GM10248 (cell line): ENCODE measurements at regions not wholly inside any gene's neighbourhood (a gene's known extent, or its start where the extent isn't known, plus 50 kb on each side); places are given as distances from the start of the nearest gene placed in this dataset.
"Not testable (repeated sequence)": the region's sequence is repeated elsewhere in the genome, so short reads cannot be mapped to it uniquely, and the experiment has no call there.

Source experiments
- CTCF ChIA-PET: fragments of 300-600 bp; sonication (Branson Sonifier 250); formaldehyde crosslinking; extraction: SDS; loops from one replicate; lab custom pipeline; 2021; ENCODE audit warnings: antibody characterized with exemption; lab: Yijun Ruan, JAX
- POLR2A ChIA-PET: fragments of 350-650 bp; sonication (Branson Sonifier 250); formaldehyde crosslinking; extraction: SDS; loops from one replicate; lab custom pipeline; 2020; ENCODE audit warnings: antibody characterized with exemption; lab: Yijun Ruan, JAX
- DNase-seq: peaks from one replicate; pipeline ENCODE4 v3.0.0; 2012; ENCODE audit errors: extremely low spot score
- TF ChIP-seq, protein P1 (sequence below): IDR thresholded peaks from 2 replicates; pipeline ENCODE4 v1.5.1; 2012; ENCODE audit warnings: mild to moderate bottlenecking, low read depth; ENCODE audit errors: extremely low read depth, missing control alignments, control extremely low read depth

DNA sequence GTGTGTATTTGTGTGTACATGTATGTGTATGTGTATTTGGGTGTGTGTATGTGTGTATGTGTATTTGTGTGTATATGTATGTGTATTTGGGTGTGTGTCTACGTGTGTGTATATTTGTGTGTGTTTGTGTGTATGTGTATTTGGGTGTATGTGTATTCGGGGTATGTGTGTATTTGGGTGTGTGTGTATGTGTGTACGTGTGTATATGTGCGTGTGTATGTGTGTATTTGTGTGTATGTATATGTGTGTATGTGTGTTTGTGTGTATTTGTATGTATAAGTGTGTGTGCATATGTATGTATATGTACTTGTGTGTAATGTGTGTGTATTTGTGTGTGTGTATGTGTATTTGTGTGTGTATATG is 62.0 kb downstream of the HAPSTR1 start:
- no peak for DNase-seq
- TF ChIP-seq, protein P1, sequence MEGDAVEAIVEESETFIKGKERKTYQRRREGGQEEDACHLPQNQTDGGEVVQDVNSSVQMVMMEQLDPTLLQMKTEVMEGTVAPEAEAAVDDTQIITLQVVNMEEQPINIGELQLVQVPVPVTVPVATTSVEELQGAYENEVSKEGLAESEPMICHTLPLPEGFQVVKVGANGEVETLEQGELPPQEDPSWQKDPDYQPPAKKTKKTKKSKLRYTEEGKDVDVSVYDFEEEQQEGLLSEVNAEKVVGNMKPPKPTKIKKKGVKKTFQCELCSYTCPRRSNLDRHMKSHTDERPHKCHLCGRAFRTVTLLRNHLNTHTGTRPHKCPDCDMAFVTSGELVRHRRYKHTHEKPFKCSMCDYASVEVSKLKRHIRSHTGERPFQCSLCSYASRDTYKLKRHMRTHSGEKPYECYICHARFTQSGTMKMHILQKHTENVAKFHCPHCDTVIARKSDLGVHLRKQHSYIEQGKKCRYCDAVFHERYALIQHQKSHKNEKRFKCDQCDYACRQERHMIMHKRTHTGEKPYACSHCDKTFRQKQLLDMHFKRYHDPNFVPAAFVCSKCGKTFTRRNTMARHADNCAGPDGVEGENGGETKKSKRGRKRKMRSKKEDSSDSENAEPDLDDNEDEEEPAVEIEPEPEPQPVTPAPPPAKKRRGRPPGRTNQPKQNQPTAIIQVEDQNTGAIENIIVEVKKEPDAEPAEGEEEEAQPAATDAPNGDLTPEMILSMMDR, result no peak
- ChIA-PET CTCF (no interaction called here), POLR2A (no interaction called here)

DNA sequence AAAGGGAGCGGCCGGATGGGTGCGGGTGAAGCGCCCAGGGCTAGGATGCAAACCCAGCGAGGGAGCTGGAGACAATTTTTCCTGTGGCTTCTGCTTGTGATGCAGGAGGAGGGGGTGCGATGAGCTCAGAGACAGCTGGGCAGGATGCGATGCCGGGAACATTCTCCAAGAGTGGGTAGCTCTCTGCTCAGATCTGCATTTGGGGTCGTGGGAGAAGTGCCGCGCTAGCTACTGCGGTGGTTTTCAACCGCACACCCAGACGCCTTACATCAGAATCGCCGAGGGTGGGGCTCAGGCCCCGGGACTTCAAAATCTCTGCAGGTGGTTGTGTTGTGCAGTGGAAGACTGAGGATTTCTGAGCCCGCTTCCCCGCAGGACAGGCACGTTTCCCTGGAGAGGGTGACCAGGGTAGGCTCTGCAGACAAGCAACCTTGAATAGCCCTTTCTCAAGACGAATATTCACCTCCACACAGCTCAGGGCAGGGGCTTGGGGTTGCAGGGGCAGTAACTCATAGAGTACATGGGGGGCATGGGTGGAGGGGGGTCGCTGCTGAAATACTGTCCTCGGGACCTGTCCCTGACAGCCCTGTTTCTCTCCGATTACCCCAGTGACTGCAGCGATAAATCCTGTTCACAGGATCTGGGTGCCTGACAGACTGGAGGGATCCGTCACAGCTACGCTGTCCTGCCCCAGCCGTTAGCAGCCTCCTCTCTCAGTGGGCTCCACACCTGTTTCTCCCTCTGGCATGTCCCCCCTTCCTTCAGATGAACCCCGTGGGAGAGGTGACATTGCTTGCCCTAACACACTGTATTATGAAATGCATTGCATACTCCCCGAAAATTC is 63.3 kb downstream of the HAPSTR1 start:
- ChIA-PET POLR2A (no interaction called here), CTCF (interaction anchor here (0.9 to 1.0 kb wide), 2 partner anchors 16 to 18 kb away, joined by 3 to 5 read pairs; no protein-coding TSS in a partner anchor)
- no peak for DNase-seq

DNA sequence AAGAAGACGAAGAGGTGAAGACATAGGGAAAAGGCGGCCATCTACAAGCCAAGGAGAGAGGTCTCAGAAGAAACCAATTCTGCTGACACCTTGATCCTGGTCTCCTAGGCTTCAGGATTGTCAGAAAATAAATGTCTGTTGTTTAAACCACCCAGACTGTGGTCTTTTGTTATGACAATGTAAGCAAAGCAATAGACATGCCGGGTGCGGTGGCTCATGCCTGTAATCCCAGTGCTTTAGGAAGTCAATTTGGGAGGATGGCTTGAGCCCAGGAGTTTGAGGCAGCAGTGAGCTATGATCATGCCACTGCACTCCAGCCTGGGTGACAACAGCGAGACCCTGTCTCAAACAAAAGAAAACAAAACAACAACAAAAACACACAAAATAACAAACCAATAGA is 64.4 kb downstream of the HAPSTR1 start:
- CTCF ChIA-PET, result no interaction called here
- no peak for DNase-seq
- POLR2A ChIA-PET, result no interaction called here
- TF ChIP-seq, protein P1, result no peak

More for the DNA sequence above, 63.3 kb downstream of the HAPSTR1 start:
- TF ChIP-seq, protein P1, result no peak

DNA sequence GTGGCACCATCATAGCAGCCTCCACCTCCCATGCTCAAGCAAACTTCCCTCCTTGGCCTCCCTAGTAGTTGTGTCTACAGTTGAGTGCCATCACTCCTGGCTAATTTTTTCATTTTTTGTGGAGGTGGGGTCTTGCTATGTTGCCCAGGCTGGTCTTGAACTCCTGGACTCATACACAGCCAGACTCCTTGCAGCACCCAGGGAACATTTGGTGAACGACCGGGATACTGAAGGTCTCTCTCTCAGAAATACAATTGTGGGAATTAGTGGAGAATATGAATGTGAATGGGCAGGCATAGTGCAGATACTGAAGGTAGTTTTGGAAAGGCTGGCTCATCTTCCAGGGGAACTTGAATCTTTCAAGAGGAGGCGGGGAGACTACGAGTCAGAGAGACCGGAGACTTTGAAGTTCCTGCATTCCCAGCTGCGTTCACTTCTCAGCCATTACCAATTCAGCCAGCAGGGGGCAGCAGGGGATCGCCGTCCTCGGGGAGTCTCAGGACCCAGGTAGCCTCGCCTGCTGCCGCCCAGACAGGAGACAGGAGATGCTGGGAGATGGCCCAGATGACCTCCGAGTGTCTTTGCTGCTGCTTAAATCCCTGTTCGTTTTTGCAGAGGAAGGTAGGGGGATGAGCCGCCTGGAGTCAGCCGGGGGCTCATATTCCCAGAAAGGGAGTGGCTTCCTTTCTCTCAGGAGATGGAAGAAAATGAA is 68.6 kb downstream of the HAPSTR1 start:
- peak; percentile 61 for DNase-seq
- TF ChIP-seq, protein P1, result peak; percentile 62
- POLR2A ChIA-PET, result no interaction called here
- CTCF ChIA-PET, result interaction anchor here (0.6 to 2.5 kb wide), 6 partner anchors 8 to 1023 kb away, joined by 3 to 9 read pairs (median 3); partner anchors contain the start of gene GRIN2A

DNA sequence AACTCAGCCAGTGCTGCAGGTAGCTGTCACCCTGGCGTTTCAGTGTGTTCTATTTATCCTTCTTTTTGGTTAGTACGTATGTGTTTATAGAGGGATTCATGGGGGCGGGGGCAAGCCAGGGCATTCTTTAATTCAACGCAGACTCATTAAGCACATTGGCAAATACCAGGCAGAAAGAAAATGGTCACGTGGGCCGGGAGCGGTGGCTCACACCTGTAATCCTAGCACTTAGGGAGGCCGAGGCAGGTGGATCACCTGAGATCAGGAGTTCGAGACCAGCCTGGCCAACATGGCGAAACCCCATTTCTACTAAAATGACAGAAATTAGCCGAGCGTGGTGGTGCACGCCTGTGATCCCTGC is 69.1 kb downstream of the HAPSTR1 start:
- CTCF ChIA-PET, result interaction anchor here (0.9 to 2.5 kb wide), 3 partner anchors 72 to 1022 kb away, joined by 3 to 8 read pairs (median 3); partner anchors contain the start of gene GRIN2A
- POLR2A ChIA-PET, result no interaction called here
- DNase-seq, result no peak
- TF ChIP-seq, protein P1, result no peak

DNA sequence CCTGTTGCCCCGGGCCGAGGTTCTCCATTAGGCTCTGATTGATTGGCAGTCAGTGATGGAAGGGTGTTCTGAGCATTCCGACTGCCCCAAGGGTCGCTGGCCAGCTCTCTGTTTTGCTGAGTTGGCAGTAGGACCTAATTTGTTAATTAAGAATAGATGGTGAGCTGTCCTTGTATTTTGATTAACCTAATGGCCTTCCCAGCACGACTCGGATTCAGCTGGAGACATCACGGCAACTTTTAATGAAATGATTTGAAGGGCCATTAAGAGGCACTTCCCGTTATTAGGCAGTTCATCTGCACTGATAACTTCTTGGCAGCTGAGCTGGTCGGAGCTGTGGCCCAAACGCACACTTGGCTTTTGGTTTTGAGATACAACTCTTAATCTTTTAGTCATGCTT is 74.2 kb downstream of the HAPSTR1 start:
- CTCF ChIA-PET, result interaction anchor here (0.9 kb wide), 1 partner anchor 375 kb away, joined by 3 read pairs; no protein-coding TSS in a partner anchor
- DNase-seq, result no peak
- TF ChIP-seq, protein P1, result no peak
- POLR2A ChIA-PET, result no interaction called here

DNA sequence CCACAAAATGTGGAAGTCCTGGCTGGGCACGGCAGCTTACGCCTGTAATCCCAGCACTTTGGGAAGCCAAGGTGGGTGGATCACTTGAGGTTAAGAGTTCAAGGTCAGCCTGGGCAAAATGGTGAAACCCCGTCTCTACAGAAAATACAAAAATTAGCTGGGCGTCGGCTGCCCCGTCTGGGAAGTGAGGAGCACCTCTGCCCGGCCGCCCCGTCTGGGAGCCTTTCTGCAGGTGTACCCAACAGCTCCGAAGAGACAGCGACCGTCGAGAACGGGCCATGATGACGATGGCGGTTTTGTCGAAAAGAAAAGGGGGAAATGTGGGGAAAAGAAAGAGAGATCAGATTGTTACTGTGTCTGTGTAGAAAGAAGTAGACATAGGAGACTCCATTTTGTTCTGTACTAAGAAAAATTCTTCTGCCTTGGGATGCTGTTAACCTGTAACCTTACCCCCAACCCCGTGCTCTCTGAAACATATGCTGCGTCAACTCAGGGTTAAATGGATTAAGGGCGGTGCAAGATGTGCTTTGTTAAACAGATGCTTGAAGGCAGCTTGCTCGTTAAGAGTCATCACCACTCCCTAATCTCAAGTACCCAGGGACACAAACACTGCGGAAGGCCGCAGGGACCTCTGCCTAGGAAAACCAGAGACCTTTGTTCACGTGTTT is 75.0 kb downstream of the HAPSTR1 start:
- CTCF ChIA-PET, DNase-seq, POLR2A ChIA-PET: not testable (repeated sequence)
